ENCODE measurements at regions not wholly inside any gene's neighbourhood (a gene's known extent, or its start where the extent isn't known, plus 50 kb on each side); places are given as distances from the start of the nearest gene placed in this dataset.
"Not testable (repeated sequence)": the region's sequence is repeated elsewhere in the genome, so short reads cannot be mapped to it uniquely, and the experiment has no call there.

- Histone ChIP-seq H3K4me1 (ENCODE audit: control insufficient read depth, insufficient read depth, low read length) (no peaks in the 10 kb centered on the region), H3K9me3 (ENCODE audit: control insufficient read depth, low read length) (peaks cover 3% of the 10 kb centered on the region), H3K27me3 (replicated peaks; ENCODE audit: control insufficient read depth, insufficient read depth, low read length) (no peaks in the 10 kb centered on the region), H3K9ac (ENCODE audit: low read length) (no peak overlapping the region), H3K4me3 (ENCODE audit: low read length) (no peak overlapping the region), H3K36me3 (ENCODE audit: control insufficient read depth, insufficient read depth, low read length, severe bottlenecking) (no peaks in the 10 kb centered on the region)
- DNase-seq (ENCODE audit: low read depth) = no peak
Observed at GRCh38 chrX:28408017-28408723, 179.1 kb upstream of the IL1RAPL1 start.

- Histone ChIP-seq H3K9ac (ENCODE audit: low read length) (no peak overlapping the region), H3K4me3 (ENCODE audit: low read length) (no peak overlapping the region), H3K4me1 (ENCODE audit: control insufficient read depth, insufficient read depth, low read length) (no peaks in the 10 kb centered on the region), H3K9me3 (ENCODE audit: control insufficient read depth, low read length) (peaks cover 9% of the 10 kb centered on the region), H3K27me3 (replicated peaks; ENCODE audit: control insufficient read depth, insufficient read depth, low read length) (no peaks in the 10 kb centered on the region), H3K36me3 (ENCODE audit: control insufficient read depth, insufficient read depth, low read length, severe bottlenecking) (no peaks in the 10 kb centered on the region)
- no peak for DNase-seq (ENCODE audit: low read depth)
Observed at GRCh38 chrX:28398342-28398741, 188.9 kb upstream of the IL1RAPL1 start.

- Histone ChIP-seq H3K4me3 (ENCODE audit: low read length) (no peak overlapping the region), H3K4me1 (ENCODE audit: control insufficient read depth, insufficient read depth, low read length) (no peaks in the 10 kb centered on the region), H3K9ac (ENCODE audit: low read length) (no peak overlapping the region), H3K36me3 (ENCODE audit: control insufficient read depth, insufficient read depth, low read length, severe bottlenecking) (no peaks in the 10 kb centered on the region), H3K27me3 (replicated peaks; ENCODE audit: control insufficient read depth, insufficient read depth, low read length) (no peaks in the 10 kb centered on the region), H3K9me3 (ENCODE audit: control insufficient read depth, low read length) (peaks cover 3% of the 10 kb centered on the region)
- DNase-seq (ENCODE audit: low read depth) = no peak
Observed at GRCh38 chrX:28391528-28391927, 195.7 kb upstream of the IL1RAPL1 start.

GRCh38 chrX:28379103-28379502 lies 208.1 kb upstream of the IL1RAPL1 start:
- Histone ChIP-seq H3K36me3 (ENCODE audit: control insufficient read depth, insufficient read depth, low read length, severe bottlenecking) (no peaks in the 10 kb centered on the region), H3K9ac (ENCODE audit: low read length) (no peak overlapping the region), H3K4me1 (ENCODE audit: control insufficient read depth, insufficient read depth, low read length) (no peaks in the 10 kb centered on the region), H3K4me3 (ENCODE audit: low read length) (no peak overlapping the region), H3K9me3 (ENCODE audit: control insufficient read depth, low read length) (peaks cover 8% of the 10 kb centered on the region), H3K27me3 (replicated peaks; ENCODE audit: control insufficient read depth, insufficient read depth, low read length) (no peaks in the 10 kb centered on the region)
- no peak for DNase-seq (ENCODE audit: low read depth)

GRCh38 chrX:28367649-28368048 lies 219.6 kb upstream of the IL1RAPL1 start:
- H3K4me1 ChIP-seq (ENCODE audit: control insufficient read depth, insufficient read depth, low read length); H3K9me3 ChIP-seq (ENCODE audit: control insufficient read depth, low read length); DNase-seq (ENCODE audit: low read depth); H3K9ac ChIP-seq (ENCODE audit: low read length); H3K36me3 ChIP-seq (ENCODE audit: control insufficient read depth, insufficient read depth, low read length, severe bottlenecking); H3K4me3 ChIP-seq (ENCODE audit: low read length); H3K27me3 ChIP-seq (replicated peaks; ENCODE audit: control insufficient read depth, insufficient read depth, low read length): not testable (repeated sequence)

DNA sequence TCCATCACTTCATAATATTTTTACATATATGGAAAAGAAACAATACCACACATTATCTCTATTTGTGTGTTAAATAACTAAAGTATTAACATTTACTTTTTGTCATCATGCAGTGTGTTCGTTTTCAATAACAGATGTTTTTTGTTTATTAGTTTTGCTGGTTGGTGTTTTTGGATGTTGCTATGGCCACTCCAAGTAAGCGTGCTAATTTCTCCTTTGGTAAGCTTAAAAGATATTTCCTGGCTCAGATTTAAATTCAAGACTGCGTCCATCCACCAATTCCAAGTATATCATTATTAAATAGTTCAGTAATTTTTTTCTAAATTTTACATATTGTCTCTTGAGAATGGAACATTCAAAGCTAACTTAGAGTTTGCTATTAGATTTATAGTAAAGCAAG lies 235.4 kb upstream of the IL1RAPL1 start:
- Histone ChIP-seq H3K4me3 (ENCODE audit: low read length) (no peak overlapping the region), H3K36me3 (ENCODE audit: control insufficient read depth, insufficient read depth, low read length, severe bottlenecking) (no peaks in the 10 kb centered on the region), H3K27me3 (replicated peaks; ENCODE audit: control insufficient read depth, insufficient read depth, low read length) (peaks cover 5% of the 10 kb centered on the region), H3K9me3 (ENCODE audit: control insufficient read depth, low read length) (peaks cover 5% of the 10 kb centered on the region), H3K4me1 (ENCODE audit: control insufficient read depth, insufficient read depth, low read length) (no peaks in the 10 kb centered on the region), H3K9ac (ENCODE audit: low read length) (no peak overlapping the region)
- DNase-seq (ENCODE audit: low read depth) = no peak

- no peaks in the 10 kb centered on the region for H3K36me3 ChIP-seq (ENCODE audit: control insufficient read depth, insufficient read depth, low read length, severe bottlenecking)
- peaks cover 5% of the 10 kb centered on the region for H3K9me3 ChIP-seq (ENCODE audit: control insufficient read depth, low read length)
- no peaks in the 10 kb centered on the region for H3K4me1 ChIP-seq (ENCODE audit: control insufficient read depth, insufficient read depth, low read length)
- no peak overlapping the region for H3K4me3 ChIP-seq (ENCODE audit: low read length)
- H3K9ac ChIP-seq (ENCODE audit: low read length) = no peak overlapping the region
- no peak for DNase-seq (ENCODE audit: low read depth)
- H3K27me3 ChIP-seq (replicated peaks; ENCODE audit: control insufficient read depth, insufficient read depth, low read length) = peaks cover 5% of the 10 kb centered on the region
Observed at GRCh38 chrX:28349888-28350287, 237.4 kb upstream of the IL1RAPL1 start.

DNA sequence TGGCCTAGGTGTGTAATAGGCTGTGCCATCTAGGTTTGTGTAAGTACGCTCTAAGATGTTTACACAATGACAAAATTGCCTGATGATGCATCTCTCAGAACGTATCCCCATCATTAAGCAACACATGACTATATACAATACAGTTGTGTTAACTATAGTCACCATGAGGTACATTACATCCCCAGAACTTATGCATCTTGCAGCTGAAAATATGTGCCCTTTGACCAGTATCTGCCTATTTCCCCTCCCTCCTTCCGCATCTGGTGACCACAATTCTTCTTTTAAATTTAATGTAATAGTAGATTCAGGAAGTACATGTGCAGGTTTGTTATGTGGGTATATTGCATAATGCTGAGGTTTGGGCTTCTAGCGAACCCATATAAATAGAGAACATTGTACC lies 239.8 kb upstream of the IL1RAPL1 start:
- H3K4me3 ChIP-seq (ENCODE audit: low read length) = no peak overlapping the region
- H3K9me3 ChIP-seq (ENCODE audit: control insufficient read depth, low read length) = peaks cover 5% of the 10 kb centered on the region
- H3K27me3 ChIP-seq (replicated peaks; ENCODE audit: control insufficient read depth, insufficient read depth, low read length) = no peaks in the 10 kb centered on the region
- no peak overlapping the region for H3K9ac ChIP-seq (ENCODE audit: low read length)
- H3K36me3 ChIP-seq (ENCODE audit: control insufficient read depth, insufficient read depth, low read length, severe bottlenecking) = no peaks in the 10 kb centered on the region
- H3K4me1 ChIP-seq (ENCODE audit: control insufficient read depth, insufficient read depth, low read length) = no peaks in the 10 kb centered on the region
- DNase-seq (ENCODE audit: low read depth) = no peak

DNA sequence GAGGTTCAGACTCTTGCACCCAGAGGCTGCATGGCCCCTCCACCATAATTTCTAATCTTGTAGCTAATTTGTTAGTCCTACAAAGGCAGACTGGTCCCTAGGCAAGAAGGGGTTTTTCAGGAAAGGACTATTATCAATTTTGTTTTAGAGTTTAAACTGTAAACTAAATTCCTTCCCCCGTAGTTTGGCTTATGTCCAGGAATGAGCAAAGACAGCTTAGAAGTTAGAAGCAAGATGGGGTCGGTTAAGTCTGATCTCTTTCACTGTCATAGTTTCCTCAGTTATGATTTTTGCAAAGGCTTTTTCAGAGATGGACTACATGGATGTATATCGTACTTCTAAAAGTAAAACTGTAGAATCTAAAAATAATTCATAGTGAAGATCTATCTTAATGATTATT lies 258.1 kb upstream of the IL1RAPL1 start:
- no peak overlapping the region for H3K9ac ChIP-seq (ENCODE audit: low read length)
- H3K4me1 ChIP-seq (ENCODE audit: control insufficient read depth, insufficient read depth, low read length) = no peaks in the 10 kb centered on the region
- H3K4me3 ChIP-seq (ENCODE audit: low read length) = no peak overlapping the region
- H3K27me3 ChIP-seq (replicated peaks; ENCODE audit: control insufficient read depth, insufficient read depth, low read length) = no peaks in the 10 kb centered on the region
- H3K36me3 ChIP-seq (ENCODE audit: control insufficient read depth, insufficient read depth, low read length, severe bottlenecking) = no peaks in the 10 kb centered on the region
- peaks cover 11% of the 10 kb centered on the region for H3K9me3 ChIP-seq (ENCODE audit: control insufficient read depth, low read length)
- DNase-seq (ENCODE audit: low read depth) = no peak

- no peak overlapping the region for H3K4me3 ChIP-seq (ENCODE audit: low read length)
- peaks cover 11% of the 10 kb centered on the region for H3K9me3 ChIP-seq (ENCODE audit: control insufficient read depth, low read length)
- no peaks in the 10 kb centered on the region for H3K27me3 ChIP-seq (replicated peaks; ENCODE audit: control insufficient read depth, insufficient read depth, low read length)
- no peaks in the 10 kb centered on the region for H3K4me1 ChIP-seq (ENCODE audit: control insufficient read depth, insufficient read depth, low read length)
- H3K36me3 ChIP-seq (ENCODE audit: control insufficient read depth, insufficient read depth, low read length, severe bottlenecking) = no peaks in the 10 kb centered on the region
- DNase-seq (ENCODE audit: low read depth) = no peak
- no peak overlapping the region for H3K9ac ChIP-seq (ENCODE audit: low read length)
Observed at GRCh38 chrX:28324321-28324721, 262.9 kb upstream of the IL1RAPL1 start.

DNA sequence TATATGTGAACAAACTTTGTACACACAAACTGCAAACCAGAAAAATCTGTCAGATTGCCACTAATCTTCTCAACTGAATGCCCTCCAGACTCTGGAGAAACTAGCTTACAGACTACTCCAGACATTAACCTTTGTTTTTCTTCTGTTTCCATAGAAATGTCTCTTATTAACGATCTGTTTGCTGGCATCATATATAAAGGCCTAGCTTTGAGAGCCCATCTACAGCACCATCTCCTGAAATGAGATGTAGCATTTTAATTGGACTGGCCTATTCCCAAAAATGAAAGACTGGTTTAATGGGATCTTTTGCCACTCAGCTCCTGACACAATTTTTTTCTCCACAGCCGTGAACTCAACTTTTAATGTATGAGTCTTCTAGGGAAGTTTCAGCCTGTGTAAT lies 266.0 kb upstream of the IL1RAPL1 start:
- H3K27me3 ChIP-seq (replicated peaks; ENCODE audit: control insufficient read depth, insufficient read depth, low read length) = no peaks in the 10 kb centered on the region
- no peaks in the 10 kb centered on the region for H3K4me1 ChIP-seq (ENCODE audit: control insufficient read depth, insufficient read depth, low read length)
- H3K4me3 ChIP-seq (ENCODE audit: low read length) = no peak overlapping the region
- DNase-seq (ENCODE audit: low read depth) = no peak
- no peak overlapping the region for H3K9ac ChIP-seq (ENCODE audit: low read length)
- no peaks in the 10 kb centered on the region for H3K9me3 ChIP-seq (ENCODE audit: control insufficient read depth, low read length)
- no peaks in the 10 kb centered on the region for H3K36me3 ChIP-seq (ENCODE audit: control insufficient read depth, insufficient read depth, low read length, severe bottlenecking)

DNA sequence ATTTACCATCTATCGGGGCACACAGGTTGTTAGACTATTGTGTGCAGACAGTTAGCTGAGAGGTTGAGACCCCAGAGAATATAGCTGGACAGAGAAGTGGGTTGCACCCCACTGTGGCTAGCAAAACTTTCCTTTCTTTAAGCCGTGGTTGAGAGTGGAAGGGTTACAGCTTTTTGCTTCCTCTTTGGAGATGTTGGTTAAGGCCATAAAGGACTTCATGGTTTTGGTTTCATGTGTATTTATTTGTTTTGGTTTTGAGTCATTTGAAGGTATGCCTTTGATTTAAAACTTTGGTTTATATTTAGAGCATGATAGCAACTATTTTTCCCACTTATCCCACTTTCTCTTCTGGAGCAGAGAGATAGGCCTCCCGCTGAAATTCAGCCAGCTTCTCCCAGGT lies 274.3 kb upstream of the IL1RAPL1 start:
- no peaks in the 10 kb centered on the region for H3K36me3 ChIP-seq (ENCODE audit: control insufficient read depth, insufficient read depth, low read length, severe bottlenecking)
- peaks cover 2% of the 10 kb centered on the region for H3K9me3 ChIP-seq (ENCODE audit: control insufficient read depth, low read length)
- H3K4me1 ChIP-seq (ENCODE audit: control insufficient read depth, insufficient read depth, low read length) = no peaks in the 10 kb centered on the region
- H3K9ac ChIP-seq (ENCODE audit: low read length) = no peak overlapping the region
- no peaks in the 10 kb centered on the region for H3K27me3 ChIP-seq (replicated peaks; ENCODE audit: control insufficient read depth, insufficient read depth, low read length)
- DNase-seq (ENCODE audit: low read depth) = no peak
- no peak overlapping the region for H3K4me3 ChIP-seq (ENCODE audit: low read length)

Measured in adipocyte (in vitro differentiated cells).